ENCODE measurements at regions not wholly inside any gene's neighbourhood (a gene's known extent, or its start where the extent isn't known, plus 50 kb on each side); places are given as distances from the start of the nearest gene placed in this dataset.

DNA sequence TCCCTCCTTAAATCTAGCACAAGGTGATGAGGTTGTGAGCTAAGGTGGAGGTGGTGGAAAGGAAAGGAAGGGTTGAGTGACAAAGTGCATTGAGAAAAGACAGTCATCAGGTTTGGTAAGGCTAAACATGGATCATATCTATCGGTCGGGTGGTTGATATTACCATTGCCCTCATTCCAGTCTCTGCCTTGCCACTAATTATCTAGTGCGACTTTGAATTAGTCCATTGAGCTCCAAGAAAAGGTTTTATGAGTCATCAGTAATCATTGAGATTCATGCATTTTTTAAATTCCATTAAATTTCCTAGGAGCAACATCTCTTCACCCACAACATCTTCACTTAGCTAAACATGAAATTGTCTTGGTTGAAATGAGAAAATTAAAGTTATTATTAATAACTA lies 68.9 kb upstream of the FRMD4A start:
- H4K20me1 ChIP-seq (ENCODE audit: control insufficient read depth, insufficient read depth, low read depth, low read length), result no peaks in the 10 kb centered on the region
- H3K4me2 ChIP-seq (ENCODE audit: low read length), result no peak overlapping the region

GRCh38 chr10:14397066-14397465 lies 66.3 kb upstream of the FRMD4A start:
- H3K9me3 ChIP-seq (ENCODE audit: control insufficient read depth, insufficient read depth, low read length), result no peaks in the 10 kb centered on the region
- H3K27ac ChIP-seq (ENCODE audit: low read depth, low read length), result no peak overlapping the region
- H3K4me1 ChIP-seq (ENCODE audit: control insufficient read depth, low read length), result no peaks in the 10 kb centered on the region
- no peaks in the 10 kb centered on the region for H4K20me1 ChIP-seq (ENCODE audit: control insufficient read depth, insufficient read depth, low read depth, low read length)
- peaks cover 3% of the 10 kb centered on the region; the same call in 1 of the 2 replicates for H3K27me3 ChIP-seq (ENCODE audit: control insufficient read depth, low read length)
- H3F3A ChIP-seq (ENCODE audit: control insufficient read depth, insufficient read depth), result no peaks in the 10 kb centered on the region
- H3K4me3 ChIP-seq (ENCODE audit: low read length), result no peak overlapping the region
- H3K36me3 ChIP-seq (ENCODE audit: control insufficient read depth, low read length), result no peaks in the 10 kb centered on the region
- no peaks in the 10 kb centered on the region for H3K9me2 ChIP-seq (replicated peaks; ENCODE audit: control insufficient read depth, low read length)
- H3K4me2 ChIP-seq (ENCODE audit: low read length), result no peak overlapping the region
- TF ChIP-seq CTCF (IDR thresholded peaks at IDR 0.05; ENCODE audit: low read depth, low read length, poor library complexity, severe bottlenecking), result no peak
- no peaks in the 10 kb centered on the region for H3K79me2 ChIP-seq (ENCODE audit: control insufficient read depth, low read length)

More for the DNA sequence above, 68.9 kb upstream of the FRMD4A start:
- Histone ChIP-seq H3K36me3 (ENCODE audit: control insufficient read depth, low read length) (no peaks in the 10 kb centered on the region), H3K4me1 (ENCODE audit: control insufficient read depth, low read length) (no peaks in the 10 kb centered on the region), H3K27ac (ENCODE audit: low read depth, low read length) (no peak overlapping the region), H3K9me3 (ENCODE audit: control insufficient read depth, insufficient read depth, low read length) (no peaks in the 10 kb centered on the region), H3K79me2 (ENCODE audit: control insufficient read depth, low read length) (no peaks in the 10 kb centered on the region), H3K4me3 (ENCODE audit: low read length) (no peak overlapping the region), H3F3A (ENCODE audit: control insufficient read depth, insufficient read depth) (no peaks in the 10 kb centered on the region), H3K27me3 (ENCODE audit: control insufficient read depth, low read length) (peaks cover 3% of the 10 kb centered on the region; the same call in 1 of the 2 replicates), H3K9me2 (replicated peaks; ENCODE audit: control insufficient read depth, low read length) (no peaks in the 10 kb centered on the region)
- TF ChIP-seq EZH2phosphoT487 (IDR thresholded peaks at IDR 0.05; ENCODE audit: borderline replicate concordance, low read length) (no peak), CTCF (IDR thresholded peaks at IDR 0.05; ENCODE audit: low read depth, low read length, poor library complexity, severe bottlenecking) (no peak)

DNA sequence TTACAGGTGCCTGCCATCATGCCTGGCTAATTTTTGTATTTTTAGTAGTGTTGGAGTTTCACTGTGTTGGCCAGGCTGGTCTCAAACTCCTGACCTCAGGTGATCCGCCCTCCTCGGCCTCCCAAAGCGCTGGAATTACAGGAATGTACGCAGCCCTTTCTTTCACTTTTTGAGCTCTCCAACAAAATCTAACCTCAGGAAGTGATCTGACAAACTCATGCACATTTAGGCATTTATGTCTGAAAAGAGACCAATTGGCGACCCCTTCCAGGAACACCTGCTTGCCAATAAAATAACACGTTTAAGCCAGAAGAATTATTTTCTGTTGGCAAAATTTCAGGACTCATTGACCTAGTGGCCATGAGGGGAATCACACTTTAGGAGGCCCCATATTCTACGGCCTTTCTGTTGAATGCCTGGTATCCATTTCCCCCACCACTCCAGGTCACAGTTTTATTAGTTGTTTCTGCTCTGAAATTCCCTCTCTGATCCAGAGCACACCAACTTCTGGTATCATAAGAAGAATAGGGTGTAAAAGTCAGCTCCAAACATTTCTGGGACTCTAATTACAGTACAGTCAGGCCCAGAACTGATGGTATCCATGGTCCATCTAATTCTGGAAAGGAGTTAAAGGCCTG lies 65.8 kb upstream of the FRMD4A start:
- H3K9me3 ChIP-seq (ENCODE audit: control insufficient read depth, insufficient read depth, low read length), result no peaks in the 10 kb centered on the region

More for the DNA sequence above, 65.8 kb upstream of the FRMD4A start:
- Histone ChIP-seq H3F3A (ENCODE audit: control insufficient read depth, insufficient read depth) (no peaks in the 10 kb centered on the region), H3K27ac (ENCODE audit: low read depth, low read length) (no peak overlapping the region), H3K36me3 (ENCODE audit: control insufficient read depth, low read length) (no peaks in the 10 kb centered on the region), H3K79me2 (ENCODE audit: control insufficient read depth, low read length) (no peaks in the 10 kb centered on the region), H3K4me3 (ENCODE audit: low read length) (no peak overlapping the region), H3K4me1 (ENCODE audit: control insufficient read depth, low read length) (no peaks in the 10 kb centered on the region), H3K9me2 (replicated peaks; ENCODE audit: control insufficient read depth, low read length) (no peaks in the 10 kb centered on the region), H3K27me3 (ENCODE audit: control insufficient read depth, low read length) (peaks cover 3% of the 10 kb centered on the region; the same call in 1 of the 2 replicates), H4K20me1 (ENCODE audit: control insufficient read depth, insufficient read depth, low read depth, low read length) (no peaks in the 10 kb centered on the region), H3K4me2 (ENCODE audit: low read length) (no peak overlapping the region)
- TF ChIP-seq EZH2phosphoT487 (IDR thresholded peaks at IDR 0.05; ENCODE audit: borderline replicate concordance, low read length) (no peak), CTCF (IDR thresholded peaks at IDR 0.05; ENCODE audit: low read depth, low read length, poor library complexity, severe bottlenecking) (peak; percentile 36)
